ENCODE measurements at regions not wholly inside any gene's neighbourhood (a gene's known extent, or its start where the extent isn't known, plus 50 kb on each side); places are given as distances from the start of the nearest gene placed in this dataset.

- Histone ChIP-seq H3K9me3 (ENCODE audit: insufficient read depth, low read length) (no peaks in the 10 kb centered on the region; the same call in 1 of the 2 replicates), H3K4me1 (ENCODE audit: insufficient read depth, insufficient read length) (no peaks in the 10 kb centered on the region), H3K36me3 (ENCODE audit: insufficient read depth, insufficient read length, low read length) (no peaks in the 10 kb centered on the region), H3K27me3 (ENCODE audit: insufficient read depth, insufficient read length) (no peaks in the 10 kb centered on the region), H3K4me3 (ENCODE audit: insufficient read length, low read depth) (no peak overlapping the region), H3K9ac (ENCODE audit: insufficient read length, low read depth) (no peak overlapping the region)
- DNase-seq (ENCODE audit: low read depth, low spot score) = no peak
- TF ChIP-seq SUZ12 (IDR thresholded peaks at IDR 0.05; ENCODE audit: extremely low read depth, insufficient read depth, insufficient read length) (no peak), YY1 (IDR thresholded peaks at IDR 0.05; ENCODE audit: insufficient read depth, insufficient read length) (no peak), ZNF274 (IDR thresholded peaks at IDR 0.05; ENCODE audit: low read depth, low read length) (no peak)
Observed at GRCh38 chr2:5150871-5151270, 541.3 kb upstream of the SOX11 start.

- no peak for DNase-seq (ENCODE audit: low read depth, low spot score)
- Histone ChIP-seq H3K9ac (ENCODE audit: insufficient read length, low read depth) (no peak overlapping the region), H3K27me3 (ENCODE audit: insufficient read depth, insufficient read length) (no peaks in the 10 kb centered on the region), H3K4me3 (ENCODE audit: insufficient read length, low read depth) (no peak overlapping the region), H3K36me3 (ENCODE audit: insufficient read depth, insufficient read length, low read length) (no peaks in the 10 kb centered on the region), H3K4me1 (ENCODE audit: insufficient read depth, insufficient read length) (no peaks in the 10 kb centered on the region), H3K9me3 (ENCODE audit: insufficient read depth, low read length) (0 out of 2 replicates have a peak, but pooled peaks cover 6% of the 10 kb centered on the region)
- no peak for TF ChIP-seq YY1 (IDR thresholded peaks at IDR 0.05; ENCODE audit: insufficient read depth, insufficient read length)
- TF ChIP-seq ZNF274 (IDR thresholded peaks at IDR 0.05; ENCODE audit: low read depth, low read length) = no peak
- TF ChIP-seq SUZ12 (IDR thresholded peaks at IDR 0.05; ENCODE audit: extremely low read depth, insufficient read depth, insufficient read length) = no peak
Observed at GRCh38 chr2:5164776-5165525, 527.2 kb upstream of the SOX11 start.

GRCh38 chr2:5172923-5173322 is 519.3 kb upstream of the SOX11 start:
- no peak for TF ChIP-seq ZNF274 (IDR thresholded peaks at IDR 0.05; ENCODE audit: low read depth, low read length)
- no peak for TF ChIP-seq YY1 (IDR thresholded peaks at IDR 0.05; ENCODE audit: insufficient read depth, insufficient read length)
- TF ChIP-seq SUZ12 (IDR thresholded peaks at IDR 0.05; ENCODE audit: extremely low read depth, insufficient read depth, insufficient read length) = no peak
- DNase-seq (ENCODE audit: low read depth, low spot score) = no peak

GRCh38 chr2:5173876-5174535 is 518.2 kb upstream of the SOX11 start:
- Histone ChIP-seq H3K4me1 (ENCODE audit: insufficient read depth, insufficient read length) (no peaks in the 10 kb centered on the region), H3K27me3 (ENCODE audit: insufficient read depth, insufficient read length) (no peaks in the 10 kb centered on the region), H3K9me3 (ENCODE audit: insufficient read depth, low read length) (no peaks in the 10 kb centered on the region), H3K4me3 (ENCODE audit: insufficient read length, low read depth) (no peak overlapping the region), H3K36me3 (ENCODE audit: insufficient read depth, insufficient read length, low read length) (no peaks in the 10 kb centered on the region), H3K9ac (ENCODE audit: insufficient read length, low read depth) (no peak overlapping the region)
- no peak for TF ChIP-seq YY1 (IDR thresholded peaks at IDR 0.05; ENCODE audit: insufficient read depth, insufficient read length)
- no peak for TF ChIP-seq SUZ12 (IDR thresholded peaks at IDR 0.05; ENCODE audit: extremely low read depth, insufficient read depth, insufficient read length)
- TF ChIP-seq ZNF274 (IDR thresholded peaks at IDR 0.05; ENCODE audit: low read depth, low read length) = no peak
- no peak for DNase-seq (ENCODE audit: low read depth, low spot score)

More at GRCh38 chr2:5172923-5173322, 519.3 kb upstream of the SOX11 start:
- Histone ChIP-seq H3K9me3 (ENCODE audit: insufficient read depth, low read length) (no peaks in the 10 kb centered on the region), H3K4me1 (ENCODE audit: insufficient read depth, insufficient read length) (no peaks in the 10 kb centered on the region), H3K9ac (ENCODE audit: insufficient read length, low read depth) (no peak overlapping the region), H3K27me3 (ENCODE audit: insufficient read depth, insufficient read length) (no peaks in the 10 kb centered on the region), H3K4me3 (ENCODE audit: insufficient read length, low read depth) (no peak overlapping the region), H3K36me3 (ENCODE audit: insufficient read depth, insufficient read length, low read length) (no peaks in the 10 kb centered on the region)

GRCh38 chr2:5175231-5175630 is 517.0 kb upstream of the SOX11 start:
- H3K9ac ChIP-seq (ENCODE audit: insufficient read length, low read depth) = no peak overlapping the region
- no peak for DNase-seq (ENCODE audit: low read depth, low spot score)
- no peaks in the 10 kb centered on the region for H3K4me1 ChIP-seq (ENCODE audit: insufficient read depth, insufficient read length)
- H3K4me3 ChIP-seq (ENCODE audit: insufficient read length, low read depth) = no peak overlapping the region
- H3K9me3 ChIP-seq (ENCODE audit: insufficient read depth, low read length) = no peaks in the 10 kb centered on the region
- no peaks in the 10 kb centered on the region for H3K36me3 ChIP-seq (ENCODE audit: insufficient read depth, insufficient read length, low read length)
- no peaks in the 10 kb centered on the region for H3K27me3 ChIP-seq (ENCODE audit: insufficient read depth, insufficient read length)
- TF ChIP-seq ZNF274 (IDR thresholded peaks at IDR 0.05; ENCODE audit: low read depth, low read length) (no peak), YY1 (IDR thresholded peaks at IDR 0.05; ENCODE audit: insufficient read depth, insufficient read length) (no peak), SUZ12 (IDR thresholded peaks at IDR 0.05; ENCODE audit: extremely low read depth, insufficient read depth, insufficient read length) (no peak)

- no peak overlapping the region for H3K9ac ChIP-seq (ENCODE audit: insufficient read length, low read depth)
- TF ChIP-seq ZNF274 (IDR thresholded peaks at IDR 0.05; ENCODE audit: low read depth, low read length) (no peak), YY1 (IDR thresholded peaks at IDR 0.05; ENCODE audit: insufficient read depth, insufficient read length) (no peak), SUZ12 (IDR thresholded peaks at IDR 0.05; ENCODE audit: extremely low read depth, insufficient read depth, insufficient read length) (no peak)
Observed at GRCh38 chr2:5176764-5177163, 515.4 kb upstream of the SOX11 start.

GRCh38 chr2:5183031-5183430 is 509.2 kb upstream of the SOX11 start:
- H3K36me3 ChIP-seq (ENCODE audit: insufficient read depth, insufficient read length, low read length) = no peaks in the 10 kb centered on the region

More at GRCh38 chr2:5176764-5177163, 515.4 kb upstream of the SOX11 start:
- H3K36me3 ChIP-seq (ENCODE audit: insufficient read depth, insufficient read length, low read length) = no peaks in the 10 kb centered on the region
- H3K4me3 ChIP-seq (ENCODE audit: insufficient read length, low read depth) = no peak overlapping the region
- H3K9me3 ChIP-seq (ENCODE audit: insufficient read depth, low read length) = no peaks in the 10 kb centered on the region
- H3K4me1 ChIP-seq (ENCODE audit: insufficient read depth, insufficient read length) = no peaks in the 10 kb centered on the region
- DNase-seq (ENCODE audit: low read depth, low spot score) = no peak
- no peaks in the 10 kb centered on the region for H3K27me3 ChIP-seq (ENCODE audit: insufficient read depth, insufficient read length)

More at GRCh38 chr2:5183031-5183430, 509.2 kb upstream of the SOX11 start:
- H3K9ac ChIP-seq (ENCODE audit: insufficient read length, low read depth) = no peak overlapping the region
- no peaks in the 10 kb centered on the region for H3K27me3 ChIP-seq (ENCODE audit: insufficient read depth, insufficient read length)
- no peak for TF ChIP-seq SUZ12 (IDR thresholded peaks at IDR 0.05; ENCODE audit: extremely low read depth, insufficient read depth, insufficient read length)
- TF ChIP-seq YY1 (IDR thresholded peaks at IDR 0.05; ENCODE audit: insufficient read depth, insufficient read length) = no peak
- no peak for TF ChIP-seq ZNF274 (IDR thresholded peaks at IDR 0.05; ENCODE audit: low read depth, low read length)
- H3K4me3 ChIP-seq (ENCODE audit: insufficient read length, low read depth) = no peak overlapping the region
- peak; percentile 38 for DNase-seq (ENCODE audit: low read depth, low spot score)
- no peaks in the 10 kb centered on the region; the same call in 1 of the 2 replicates for H3K9me3 ChIP-seq (ENCODE audit: insufficient read depth, low read length)
- peaks cover 2% of the 10 kb centered on the region for H3K4me1 ChIP-seq (ENCODE audit: insufficient read depth, insufficient read length)
